ENCODE measurements at regions not wholly inside any gene's neighbourhood (a gene's known extent, or its start where the extent isn't known, plus 50 kb on each side); places are given as distances from the start of the nearest gene placed in this dataset.

DNA sequence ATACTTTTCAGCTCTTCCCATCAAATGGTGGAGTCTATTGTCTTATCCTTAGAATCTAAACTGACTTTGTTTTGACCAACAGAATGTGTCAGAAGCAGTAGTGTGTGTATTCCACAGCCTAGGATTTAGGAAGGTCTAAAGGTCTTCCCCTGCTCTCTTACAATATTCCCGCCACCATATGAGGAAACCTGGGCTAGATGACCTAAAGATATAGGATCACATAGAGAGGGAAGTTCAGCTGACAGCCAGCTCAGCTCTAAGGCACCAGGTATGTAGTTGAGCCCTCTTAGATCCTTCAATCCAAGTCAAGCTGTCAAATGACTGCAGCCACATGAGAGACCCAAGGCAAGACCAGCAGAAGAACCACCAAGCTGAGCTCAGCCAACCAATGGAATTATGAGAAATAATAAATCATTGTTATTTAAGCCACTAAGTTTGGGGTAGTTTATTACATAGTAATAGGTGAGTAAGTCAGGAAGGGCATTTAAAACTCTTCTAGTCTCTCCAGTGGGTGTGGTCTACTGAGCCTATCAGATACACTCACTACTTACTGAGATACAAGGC, 227.7 kb upstream of the HES1 start:
- Mint-ChIP-seq H3K4me1 (peaks cover 34 to 35% of the 10 kb centered on the region in 2 experiments), H3K36me3 (ENCODE audit: insufficient read depth in 1 of 3, low read depth in 3 of 3) (peaks cover 4 to 13% (median 6%) of the 10 kb centered on the region in 3 experiments; a peak in 3 of 7 replicates), H3K27me3 (ENCODE audit: low read depth) (peaks cover 14% of the 10 kb centered on the region), H3K4me3 (no peak overlapping the region), H3K27ac (no peak overlapping the region), H3K9me3 (peaks cover 6 to 8% of the 10 kb centered on the region in 2 experiments)
- Histone ChIP-seq H3K4me2 (ENCODE audit: insufficient read depth, insufficient read length, low read length) (no peak overlapping the region), H3K27me3 (ENCODE audit: insufficient read depth, low read length) (no peaks in the 10 kb centered on the region), H2BK12ac (ENCODE audit: insufficient read length, low read depth, low read length) (no peak overlapping the region), H4K8ac (replicated peaks; ENCODE audit: insufficient read length, low read depth, low read length) (no peak overlapping the region), H3K18ac (ENCODE audit: insufficient read length, low read depth, low read length) (no peak overlapping the region), H2AK5ac (ENCODE audit: insufficient read length, low read length) (no peak overlapping the region), H2BK120ac (ENCODE audit: low read depth, low read length, poor library complexity, severe bottlenecking) (no peak overlapping the region), H3T11ph (ENCODE audit: low read length) (no peak overlapping the region), H2BK15ac (ENCODE audit: low read depth, low read length) (no peak overlapping the region), H3K23ac (ENCODE audit: insufficient read length, low read depth, low read length) (no peak overlapping the region), H3K56ac (ENCODE audit: insufficient read length, low read depth, low read length) (no peak overlapping the region), H2AFZ (ENCODE audit: low read length) (no peak overlapping the region), H4K91ac (ENCODE audit: insufficient read length, low read depth, low read length) (no peak overlapping the region), H3K14ac (ENCODE audit: insufficient read depth, low read length) (no peak overlapping the region), H3K23me2 (ENCODE audit: insufficient read length, low read depth, low read length, poor library complexity, severe bottlenecking) (no peaks in the 10 kb centered on the region), H4K5ac (ENCODE audit: insufficient read length, low read depth, low read length) (no peak overlapping the region), H2BK5ac (ENCODE audit: insufficient read length, low read length) (no peak overlapping the region), H3K4me1 (ENCODE audit: insufficient read depth, low read length) (no peaks in the 10 kb centered on the region), H3K4ac (ENCODE audit: low read depth, low read length) (no peak overlapping the region), H3K9ac (ENCODE audit: extremely low read depth, insufficient read length, low read length) (no peak overlapping the region), H2BK20ac (ENCODE audit: low read depth, low read length, poor library complexity, severe bottlenecking) (no peak overlapping the region), H3K9me3 (ENCODE audit: control insufficient read depth, low read depth, low read length) (no peaks in the 10 kb centered on the region), H3K79me2 (ENCODE audit: insufficient read depth, low read length) (no peaks in the 10 kb centered on the region), H4K20me1 (ENCODE audit: control insufficient read depth, insufficient read depth, insufficient read length) (no peaks in the 10 kb centered on the region), H3K79me1 (ENCODE audit: insufficient read depth, low read depth, low read length, poor library complexity, severe bottlenecking) (no peaks in the 10 kb centered on the region), H3K27ac (ENCODE audit: insufficient read length, low read depth, low read length) (no peak overlapping the region)
- TF ChIP-seq, protein P1, sequence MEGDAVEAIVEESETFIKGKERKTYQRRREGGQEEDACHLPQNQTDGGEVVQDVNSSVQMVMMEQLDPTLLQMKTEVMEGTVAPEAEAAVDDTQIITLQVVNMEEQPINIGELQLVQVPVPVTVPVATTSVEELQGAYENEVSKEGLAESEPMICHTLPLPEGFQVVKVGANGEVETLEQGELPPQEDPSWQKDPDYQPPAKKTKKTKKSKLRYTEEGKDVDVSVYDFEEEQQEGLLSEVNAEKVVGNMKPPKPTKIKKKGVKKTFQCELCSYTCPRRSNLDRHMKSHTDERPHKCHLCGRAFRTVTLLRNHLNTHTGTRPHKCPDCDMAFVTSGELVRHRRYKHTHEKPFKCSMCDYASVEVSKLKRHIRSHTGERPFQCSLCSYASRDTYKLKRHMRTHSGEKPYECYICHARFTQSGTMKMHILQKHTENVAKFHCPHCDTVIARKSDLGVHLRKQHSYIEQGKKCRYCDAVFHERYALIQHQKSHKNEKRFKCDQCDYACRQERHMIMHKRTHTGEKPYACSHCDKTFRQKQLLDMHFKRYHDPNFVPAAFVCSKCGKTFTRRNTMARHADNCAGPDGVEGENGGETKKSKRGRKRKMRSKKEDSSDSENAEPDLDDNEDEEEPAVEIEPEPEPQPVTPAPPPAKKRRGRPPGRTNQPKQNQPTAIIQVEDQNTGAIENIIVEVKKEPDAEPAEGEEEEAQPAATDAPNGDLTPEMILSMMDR (conservative IDR thresholded peaks at IDR 0.05) = no peak
- WGBS (ENCODE audit: extremely low coverage, insufficient read length, low lambda C conversion rate) = no CpG with 5 or more reads among the region's 1 CpG
- DNase-seq = no peak

Measured in H9 (cell line).